ENCODE measurements at regions not wholly inside any gene's neighbourhood (a gene's known extent, or its start where the extent isn't known, plus 50 kb on each side); places are given as distances from the start of the nearest gene placed in this dataset.

GRCh38 chr5:77569409-77569808 is 69.1 kb downstream of the OTP start:
- no peak for TF ChIP-seq CTCF (IDR thresholded peaks at IDR 0.05; ENCODE audit: low read depth, low read length)
- no peaks in the 10 kb centered on the region for H3K9me3 ChIP-seq (ENCODE audit: control insufficient read depth, insufficient read depth, low read length)
- peaks cover 15% of the 10 kb centered on the region for H3K27me3 ChIP-seq (ENCODE audit: control insufficient read depth, insufficient read depth, low read length)
- no peak for DNase-seq (ENCODE audit: low read depth, low spot score)
- no peak overlapping the region for H3K4me3 ChIP-seq (ENCODE audit: low read depth, low read length)
- no peak overlapping the region for H3K27ac ChIP-seq (ENCODE audit: low read depth, low read length)
- ChIA-PET POLR2A (no interaction called here), CTCF (interaction anchor here (0.7 kb wide), 1 partner anchor 9 kb away, joined by 3 read pairs; no protein-coding TSS in a partner anchor)

GRCh38 chr5:77568555-77568954 is 70.0 kb downstream of the OTP start:
- CTCF ChIA-PET, result no interaction called here
- POLR2A ChIA-PET, result no interaction called here

GRCh38 chr5:77568082-77568481 is 70.4 kb downstream of the OTP start:
- Histone ChIP-seq H3K4me3 (ENCODE audit: low read depth, low read length) (no peak overlapping the region), H3K9me3 (ENCODE audit: control insufficient read depth, insufficient read depth, low read length) (no peaks in the 10 kb centered on the region), H3K27ac (ENCODE audit: low read depth, low read length) (no peak overlapping the region), H3K27me3 (ENCODE audit: control insufficient read depth, insufficient read depth, low read length) (peaks cover 9% of the 10 kb centered on the region)
- POLR2A ChIA-PET, result no interaction called here
- CTCF ChIA-PET, result no interaction called here
- no peak for TF ChIP-seq CTCF (IDR thresholded peaks at IDR 0.05; ENCODE audit: low read depth, low read length)
- DNase-seq (ENCODE audit: low read depth, low spot score), result no peak

More at GRCh38 chr5:77568555-77568954, 70.0 kb downstream of the OTP start:
- no peak for TF ChIP-seq CTCF (IDR thresholded peaks at IDR 0.05; ENCODE audit: low read depth, low read length)
- H3K4me3 ChIP-seq (ENCODE audit: low read depth, low read length), result no peak overlapping the region
- no peak overlapping the region for H3K27ac ChIP-seq (ENCODE audit: low read depth, low read length)
- DNase-seq (ENCODE audit: low read depth, low spot score), result no peak
- H3K9me3 ChIP-seq (ENCODE audit: control insufficient read depth, insufficient read depth, low read length), result no peaks in the 10 kb centered on the region
- H3K27me3 ChIP-seq (ENCODE audit: control insufficient read depth, insufficient read depth, low read length), result peaks cover 11% of the 10 kb centered on the region

- ChIA-PET CTCF (no interaction called here), POLR2A (no interaction called here)
- Histone ChIP-seq H3K4me3 (ENCODE audit: low read depth, low read length) (no peak overlapping the region), H3K9me3 (ENCODE audit: control insufficient read depth, insufficient read depth, low read length) (no peaks in the 10 kb centered on the region), H3K27me3 (ENCODE audit: control insufficient read depth, insufficient read depth, low read length) (peaks cover 6% of the 10 kb centered on the region), H3K27ac (ENCODE audit: low read depth, low read length) (no peak overlapping the region)
- no peak for DNase-seq (ENCODE audit: low read depth, low spot score)
- TF ChIP-seq CTCF (IDR thresholded peaks at IDR 0.05; ENCODE audit: low read depth, low read length), result no peak
Observed at GRCh38 chr5:77563475-77563874, 71.4 kb upstream of the WDR41 start.

- CTCF ChIA-PET, result interaction anchor here (1.0 to 2.1 kb wide), 4 partner anchors 9 to 739 kb away, joined by 4 to 17 read pairs (median 6); no protein-coding TSS in a partner anchor
- H3K4me3 ChIP-seq (ENCODE audit: low read depth, low read length), result no peak overlapping the region
- DNase-seq (ENCODE audit: low read depth, low spot score), result no peak
- H3K27ac ChIP-seq (ENCODE audit: low read depth, low read length), result no peak overlapping the region
- POLR2A ChIA-PET, result no interaction called here
- no peak for TF ChIP-seq CTCF (IDR thresholded peaks at IDR 0.05; ENCODE audit: low read depth, low read length)
- H3K27me3 ChIP-seq (ENCODE audit: control insufficient read depth, insufficient read depth, low read length), result peaks cover 3% of the 10 kb centered on the region
- H3K9me3 ChIP-seq (ENCODE audit: control insufficient read depth, insufficient read depth, low read length), result no peaks in the 10 kb centered on the region
Observed at GRCh38 chr5:77561965-77562364, 69.8 kb upstream of the WDR41 start.

Measured in AG04450 (cell line).